Stimulated activated CD8-positive, alpha-beta memory T cell treated with anti-CD3 and anti-CD28 coated beads, Interleukin-12 subunit alpha, Interleukin-12 subunit beta, amount 100 ng/mL, for 24 hours (primary cell): ENCODE measurements at regions not wholly inside any gene's neighbourhood (a gene's known extent, or its start where the extent isn't known, plus 50 kb on each side); places are given as distances from the start of the nearest gene placed in this dataset.

ENCODE experiments used
- DNase-seq: peaks from one replicate; pipeline ENCODE4 v3.0.0-alpha.2; 2020; ENCODE audit errors: extremely low read depth

DNA sequence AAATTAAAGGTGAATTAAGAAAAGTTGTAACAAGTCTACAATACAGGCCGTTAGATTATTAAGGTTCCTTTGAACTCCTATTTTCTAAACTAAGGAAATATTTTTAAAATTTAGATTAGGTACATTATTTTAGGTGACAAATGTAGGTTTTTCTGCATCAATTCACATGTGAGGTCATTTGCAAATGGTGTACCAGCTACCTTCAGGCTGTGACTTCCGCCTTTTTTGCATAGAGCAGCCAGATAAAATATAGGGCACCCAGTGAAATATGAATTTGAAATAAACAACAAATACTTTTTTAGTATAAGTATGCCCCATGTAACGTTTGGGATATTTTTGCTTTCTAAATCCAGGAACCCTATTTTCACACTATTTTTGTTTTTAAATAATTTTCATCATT lies 544.0 kb downstream of the LMO4 start:
- DNase-seq, result no peak

- DNase-seq, result no peak
Measured at GRCh38 chr1:87878873-87879272, 550.2 kb downstream of the LMO4 start.

DNA sequence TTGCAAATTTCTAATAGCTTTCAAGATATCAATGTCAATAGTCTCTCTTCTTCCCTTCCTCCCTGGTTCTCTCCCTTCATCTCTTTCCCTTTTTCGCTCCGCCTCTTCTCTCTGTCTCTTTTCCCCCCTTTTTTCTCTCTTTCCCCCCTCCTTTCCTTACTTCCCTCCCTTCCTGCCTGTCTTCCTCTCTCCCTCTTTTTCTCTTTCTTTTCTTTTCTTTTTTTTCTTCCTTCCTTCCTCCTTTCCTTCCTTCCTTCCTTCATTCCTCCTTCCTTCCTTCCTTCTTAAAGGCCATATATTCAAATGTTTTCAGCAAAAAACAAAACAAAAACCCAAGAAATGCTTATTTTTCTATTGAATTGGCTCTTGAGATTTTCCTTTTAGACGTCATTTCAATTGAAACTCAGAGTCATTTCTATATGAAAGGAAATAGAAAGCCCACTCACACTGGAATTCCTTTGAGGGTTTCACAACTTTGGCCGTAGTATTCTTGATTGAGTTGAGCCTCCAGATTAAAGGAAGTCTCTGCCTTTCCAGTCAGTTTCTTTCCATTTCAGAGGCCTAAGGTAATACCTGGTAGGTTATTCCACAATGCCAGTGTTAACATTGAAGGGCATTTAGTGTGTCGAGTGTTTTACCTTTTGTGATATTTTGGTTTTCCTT lies 551.5 kb downstream of the LMO4 start:
- DNase-seq, result no peak

DNA sequence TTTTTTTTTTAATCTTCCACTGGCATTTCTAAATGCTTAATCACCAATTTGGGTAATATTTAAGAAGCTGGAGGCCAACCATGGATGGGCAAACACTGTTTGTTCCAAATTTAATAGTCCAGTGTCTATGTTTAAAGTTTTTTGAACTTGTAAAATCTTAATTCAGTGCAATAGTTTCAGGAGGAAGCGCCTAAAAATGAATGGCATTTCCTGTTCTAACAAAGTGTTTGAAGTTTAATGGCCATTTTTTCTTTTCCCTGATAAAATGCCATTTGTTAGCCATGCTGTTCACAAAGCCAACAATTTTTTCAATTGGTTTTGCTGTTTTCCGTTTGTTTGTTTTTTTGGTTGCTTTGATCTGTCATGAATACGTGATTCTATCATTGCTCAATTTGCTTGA lies 552.1 kb downstream of the LMO4 start:
- DNase-seq, result no peak

DNA sequence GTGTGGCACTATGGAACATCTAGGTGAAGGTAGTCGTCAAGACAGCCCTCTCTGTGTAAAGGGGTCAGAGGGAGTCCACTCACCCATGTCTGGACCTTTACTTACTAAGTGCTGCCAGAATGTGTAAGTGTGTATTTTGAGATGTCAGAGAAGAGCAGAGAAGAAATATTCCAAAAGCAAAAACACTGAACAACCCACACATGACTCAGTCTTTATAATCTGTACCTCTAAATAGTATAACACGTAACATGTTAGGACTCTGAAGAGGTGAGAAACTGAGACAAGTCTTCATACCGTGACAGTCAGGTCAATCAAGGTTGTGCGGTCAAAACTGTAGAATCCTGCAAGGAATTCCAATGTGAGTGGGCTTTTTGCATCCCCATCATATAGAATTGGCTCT lies 555.2 kb downstream of the LMO4 start:
- DNase-seq, result no peak

DNA sequence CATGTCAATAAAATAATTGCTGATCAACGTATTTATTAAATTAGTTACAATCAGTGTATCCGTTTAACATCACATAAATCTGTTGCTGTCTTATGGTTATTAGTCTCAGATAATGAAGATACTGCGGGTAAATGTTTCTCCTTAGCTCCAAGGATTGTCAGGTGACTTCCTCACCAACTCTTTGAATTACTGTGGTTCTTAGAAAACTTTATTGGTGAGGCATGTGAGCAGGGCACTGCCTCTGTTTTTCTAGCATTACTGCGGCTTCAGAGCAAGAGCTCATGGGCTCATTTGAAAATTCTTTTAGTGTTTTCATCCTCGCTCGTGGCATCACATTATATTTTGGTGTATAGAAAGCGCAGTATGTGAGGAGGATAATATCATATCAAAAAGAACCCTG lies 555.9 kb downstream of the LMO4 start:
- no peak for DNase-seq

- no peak for DNase-seq
Measured at GRCh38 chr1:87885278-87886025, 556.8 kb downstream of the LMO4 start.

DNA sequence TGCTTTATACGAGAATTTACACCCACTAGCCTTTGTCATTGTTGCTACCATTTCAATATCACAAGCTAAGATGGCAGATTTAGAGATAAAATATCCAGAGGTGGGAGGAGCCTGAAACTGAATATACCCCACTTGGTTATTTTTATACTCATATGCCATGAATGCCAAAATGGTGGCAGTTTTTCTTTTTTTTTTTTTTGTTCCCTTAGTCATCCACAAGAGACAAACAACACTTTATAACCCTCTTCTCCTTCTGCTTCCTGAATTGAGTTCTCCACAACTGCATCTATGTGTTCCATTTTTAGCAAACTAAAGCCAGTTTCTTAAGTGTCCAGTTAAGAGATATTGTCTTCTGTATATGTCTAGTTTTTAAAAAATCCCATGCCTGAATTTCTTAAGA lies 558.4 kb downstream of the LMO4 start:
- no peak for DNase-seq

DNA sequence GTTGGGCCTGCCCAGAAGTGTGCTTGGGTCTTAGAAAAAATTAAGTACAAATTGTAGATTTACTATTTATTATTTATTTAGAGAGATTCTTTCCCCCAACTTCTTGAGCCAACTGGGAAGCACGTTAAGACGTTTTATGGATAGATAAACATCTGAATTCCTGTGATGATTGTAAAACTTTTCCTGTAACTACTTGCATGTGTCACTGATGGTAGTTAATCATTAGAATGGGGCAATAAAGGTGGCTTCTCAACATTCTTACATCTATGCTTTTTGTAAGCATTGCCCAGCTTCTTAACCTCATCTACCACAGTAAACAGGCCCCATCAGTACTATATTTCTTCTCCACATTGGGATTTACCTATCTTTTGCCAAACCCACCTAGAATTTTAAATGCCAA lies 559.8 kb downstream of the LMO4 start:
- DNase-seq, result no peak

- DNase-seq, result no peak
Measured at GRCh38 chr1:87894062-87894461, 565.4 kb downstream of the LMO4 start.

DNA sequence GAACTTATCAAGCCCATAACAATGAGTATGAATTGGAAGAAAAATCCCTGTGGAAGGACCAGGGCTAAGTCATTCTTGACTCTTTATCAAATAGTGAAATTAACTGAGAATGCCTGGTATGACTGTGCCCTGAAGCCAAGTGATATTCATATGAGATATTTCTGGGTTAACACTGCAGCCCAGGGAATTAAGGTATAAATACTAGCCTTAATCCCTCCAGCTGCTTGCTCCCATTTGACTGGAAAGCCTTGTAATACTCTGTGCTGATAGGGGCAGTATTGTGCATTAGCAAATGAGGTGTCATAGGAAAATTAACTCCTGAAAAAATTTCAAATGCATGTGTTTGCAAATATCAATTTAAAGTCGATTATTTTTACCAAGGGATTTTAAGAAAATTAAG lies 568.8 kb downstream of the LMO4 start:
- DNase-seq, result no peak

GRCh38 chr1:87898431-87898830 lies 569.8 kb downstream of the LMO4 start:
- DNase-seq, result no peak

GRCh38 chr1:87899017-87899416 lies 570.3 kb downstream of the LMO4 start:
- no peak for DNase-seq

DNA sequence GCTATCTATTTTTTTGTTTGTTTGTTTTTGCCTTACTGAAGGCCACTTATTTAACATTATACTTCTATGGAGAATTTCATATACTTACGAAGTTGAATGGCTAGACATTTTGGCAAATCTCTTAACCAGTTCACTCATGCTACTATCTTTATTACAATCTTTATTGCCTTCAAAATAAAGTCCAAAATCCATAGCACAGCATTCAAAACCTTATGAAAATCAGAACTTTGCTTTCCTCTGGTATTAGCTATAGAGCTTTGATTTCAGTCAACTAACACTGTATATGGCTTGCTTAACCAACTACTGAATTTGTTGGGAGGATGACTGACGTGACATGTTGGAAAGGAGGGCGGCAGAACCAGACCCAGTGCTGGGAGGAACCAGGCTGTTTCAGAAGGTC lies 571.1 kb downstream of the LMO4 start:
- no peak for DNase-seq

GRCh38 chr1:87902830-87903229 lies 574.1 kb downstream of the LMO4 start:
- DNase-seq, result no peak

DNA sequence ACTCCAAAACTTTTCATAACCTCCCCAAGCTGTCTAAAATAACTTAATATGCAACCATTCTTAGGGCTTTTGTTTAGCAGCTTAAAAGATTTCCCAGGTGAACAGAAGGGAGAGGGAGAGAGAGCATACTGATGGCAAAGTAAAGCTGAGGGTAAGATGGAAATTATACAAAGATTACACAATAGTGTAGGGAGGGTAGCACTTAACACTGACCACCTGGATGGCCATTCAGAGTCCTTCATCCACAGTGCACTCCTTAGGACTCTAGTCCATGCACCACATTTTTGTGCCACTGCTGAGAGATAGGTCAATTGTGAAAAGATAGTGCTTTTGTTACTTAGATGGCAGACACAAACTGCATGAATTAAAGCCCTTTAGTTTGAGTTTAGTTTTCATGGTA lies 574.6 kb downstream of the LMO4 start:
- DNase-seq, result no peak

DNA sequence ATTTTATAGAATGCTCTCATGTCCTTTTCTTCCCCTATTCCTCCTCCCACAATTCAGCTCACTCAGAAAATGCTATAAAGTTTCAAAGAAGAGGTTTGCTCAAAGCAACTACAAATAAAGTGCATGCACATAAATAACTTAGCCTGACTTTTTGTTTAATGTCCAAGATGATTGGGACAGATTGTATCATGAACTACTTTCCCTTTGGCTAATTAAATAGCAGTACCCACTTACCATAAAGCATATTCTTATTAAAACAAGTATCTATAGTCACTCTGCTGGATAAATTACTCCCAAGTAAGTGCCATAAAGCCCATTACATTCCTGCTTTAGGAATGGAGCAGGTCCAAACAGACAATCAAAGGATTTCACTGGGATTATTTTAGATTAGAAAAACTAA lies 576.0 kb downstream of the LMO4 start:
- DNase-seq, result no peak

- no peak for DNase-seq
Measured at GRCh38 chr1:87905651-87906050, 577.0 kb downstream of the LMO4 start.

- no peak for DNase-seq
Measured at GRCh38 chr1:87906078-87906477, 577.4 kb downstream of the LMO4 start.

- no peak for DNase-seq
Measured at GRCh38 chr1:87913361-87913760, 584.7 kb downstream of the LMO4 start.

GRCh38 chr1:87914396-87914795 lies 585.7 kb downstream of the LMO4 start:
- no peak for DNase-seq

- DNase-seq, result no peak
Measured at GRCh38 chr1:87915771-87916170, 587.1 kb downstream of the LMO4 start.

- DNase-seq, result no peak
Measured at GRCh38 chr1:87916965-87917364, 588.3 kb downstream of the LMO4 start.

GRCh38 chr1:87918398-87918797 lies 589.7 kb downstream of the LMO4 start:
- DNase-seq, result no peak
